ENCODE measurements at regions not wholly inside any gene's neighbourhood (a gene's known extent, or its start where the extent isn't known, plus 50 kb on each side); places are given as distances from the start of the nearest gene placed in this dataset.

DNA sequence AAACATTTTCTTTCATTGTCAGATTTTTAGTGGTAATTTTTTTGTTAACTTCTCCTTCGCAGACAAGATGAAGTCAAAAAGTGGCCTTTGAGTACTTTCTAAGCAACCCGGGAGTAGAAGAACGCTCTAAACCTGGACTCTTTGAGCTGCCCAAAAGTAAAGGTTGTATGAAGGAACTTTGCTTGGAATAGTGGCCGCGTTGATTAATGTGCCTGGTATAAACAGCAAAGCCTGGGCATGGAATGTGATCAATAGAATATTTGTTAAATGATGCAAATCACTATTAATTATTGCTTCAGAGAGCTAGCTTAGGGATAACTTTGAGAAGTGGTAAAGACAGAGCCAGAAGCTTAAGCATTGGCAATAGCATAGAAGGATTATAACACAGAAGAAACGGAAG is 475.1 kb upstream of the ANKRD30A start:
- H3K9me3 ChIP-seq (replicated peaks; ENCODE audit: insufficient read depth, low read length) = no peaks in the 10 kb centered on the region
- H3K36me3 ChIP-seq (replicated peaks; ENCODE audit: insufficient read depth, low read length) = no peaks in the 10 kb centered on the region
- H3F3A ChIP-seq (ENCODE audit: insufficient read depth, low read length) = no peaks in the 10 kb centered on the region
- no peak overlapping the region for H3K27ac ChIP-seq (ENCODE audit: low read length)
- H4K20me1 ChIP-seq (ENCODE audit: insufficient read depth, low read length) = no peaks in the 10 kb centered on the region
- H3K9ac ChIP-seq (ENCODE audit: low read length) = no peak overlapping the region
- DNase-seq = no peak
- H2AFZ ChIP-seq (ENCODE audit: low read length) = no peak overlapping the region
- H3K4me3 ChIP-seq (ENCODE audit: low read length) = no peak overlapping the region
- TF ChIP-seq, protein P1, sequence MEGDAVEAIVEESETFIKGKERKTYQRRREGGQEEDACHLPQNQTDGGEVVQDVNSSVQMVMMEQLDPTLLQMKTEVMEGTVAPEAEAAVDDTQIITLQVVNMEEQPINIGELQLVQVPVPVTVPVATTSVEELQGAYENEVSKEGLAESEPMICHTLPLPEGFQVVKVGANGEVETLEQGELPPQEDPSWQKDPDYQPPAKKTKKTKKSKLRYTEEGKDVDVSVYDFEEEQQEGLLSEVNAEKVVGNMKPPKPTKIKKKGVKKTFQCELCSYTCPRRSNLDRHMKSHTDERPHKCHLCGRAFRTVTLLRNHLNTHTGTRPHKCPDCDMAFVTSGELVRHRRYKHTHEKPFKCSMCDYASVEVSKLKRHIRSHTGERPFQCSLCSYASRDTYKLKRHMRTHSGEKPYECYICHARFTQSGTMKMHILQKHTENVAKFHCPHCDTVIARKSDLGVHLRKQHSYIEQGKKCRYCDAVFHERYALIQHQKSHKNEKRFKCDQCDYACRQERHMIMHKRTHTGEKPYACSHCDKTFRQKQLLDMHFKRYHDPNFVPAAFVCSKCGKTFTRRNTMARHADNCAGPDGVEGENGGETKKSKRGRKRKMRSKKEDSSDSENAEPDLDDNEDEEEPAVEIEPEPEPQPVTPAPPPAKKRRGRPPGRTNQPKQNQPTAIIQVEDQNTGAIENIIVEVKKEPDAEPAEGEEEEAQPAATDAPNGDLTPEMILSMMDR (IDR thresholded peaks at IDR 0.05; ENCODE audit: low read length) = no peak
- H3K9me2 ChIP-seq (replicated peaks; ENCODE audit: insufficient read depth, low read length) = no peaks in the 10 kb centered on the region
- H3K79me2 ChIP-seq (ENCODE audit: low read length) = no peaks in the 10 kb centered on the region
- H3K4me2 ChIP-seq (ENCODE audit: low read depth, low read length) = no peak overlapping the region
- H3K4me1 ChIP-seq (ENCODE audit: low read length) = no peaks in the 10 kb centered on the region
- H3K27me3 ChIP-seq (replicated peaks; ENCODE audit: insufficient read depth, low read length) = no peaks in the 10 kb centered on the region

DNA sequence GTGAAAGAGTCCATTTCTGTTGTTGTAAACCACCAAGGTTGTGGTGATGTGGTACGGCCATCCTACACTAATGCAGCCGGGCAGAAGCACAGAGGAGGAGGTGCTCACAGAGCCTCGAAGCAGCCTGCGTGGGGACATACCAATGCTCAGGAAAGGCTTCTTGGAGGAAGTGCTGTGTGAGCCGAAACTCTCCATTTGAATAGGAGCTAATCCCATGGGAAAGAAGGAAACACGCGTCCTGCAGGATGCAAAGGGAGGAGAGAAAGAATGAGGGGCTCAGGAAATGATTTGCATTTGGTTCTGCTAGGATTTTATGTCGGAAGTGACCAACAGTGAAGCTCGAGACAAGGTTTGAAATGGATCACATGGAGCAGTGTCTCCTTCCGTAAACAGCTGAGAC is 477.9 kb upstream of the ANKRD30A start:
- Histone ChIP-seq H4K20me1 (ENCODE audit: insufficient read depth, low read length) (no peaks in the 10 kb centered on the region), H3K4me1 (ENCODE audit: low read length) (no peaks in the 10 kb centered on the region), H3F3A (ENCODE audit: insufficient read depth, low read length) (no peaks in the 10 kb centered on the region), H3K27ac (ENCODE audit: low read length) (no peak overlapping the region), H2AFZ (ENCODE audit: low read length) (no peak overlapping the region), H3K79me2 (ENCODE audit: low read length) (no peaks in the 10 kb centered on the region), H3K4me2 (ENCODE audit: low read depth, low read length) (no peak overlapping the region), H3K27me3 (replicated peaks; ENCODE audit: insufficient read depth, low read length) (no peaks in the 10 kb centered on the region), H3K9me2 (replicated peaks; ENCODE audit: insufficient read depth, low read length) (no peaks in the 10 kb centered on the region), H3K4me3 (ENCODE audit: low read length) (no peak overlapping the region), H3K36me3 (replicated peaks; ENCODE audit: insufficient read depth, low read length) (no peaks in the 10 kb centered on the region), H3K9me3 (replicated peaks; ENCODE audit: insufficient read depth, low read length) (no peaks in the 10 kb centered on the region), H3K9ac (ENCODE audit: low read length) (no peak overlapping the region)
- DNase-seq = no peak
- TF ChIP-seq, protein P1 (IDR thresholded peaks at IDR 0.05; ENCODE audit: low read length) = no peak
- no peak for TF ChIP-seq EZH2phosphoT487 (IDR thresholded peaks at IDR 0.05; ENCODE audit: low read length)
- no peak for TF ChIP-seq EZH2 (optimal IDR thresholded peaks at IDR 0.05; ENCODE audit: low read depth, low read length)

DNA sequence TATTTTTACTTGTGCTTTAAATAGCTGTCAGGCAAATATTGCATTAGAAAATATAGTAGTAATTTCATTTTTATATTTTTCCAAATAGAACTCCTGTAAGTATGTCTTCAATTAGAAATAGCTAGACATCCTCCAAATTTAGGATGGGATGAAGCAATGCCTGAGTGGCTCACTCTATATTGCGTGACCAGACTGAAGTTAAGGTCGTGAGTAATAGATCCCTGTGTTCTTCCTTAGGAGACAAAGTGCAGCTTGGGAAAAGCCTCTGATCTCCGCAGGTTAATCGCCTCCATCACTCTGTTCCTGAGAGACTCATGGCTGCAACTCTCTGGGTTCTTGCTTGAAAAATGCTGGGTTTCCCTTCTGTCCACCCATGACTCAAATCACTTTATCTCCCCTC is 484.8 kb upstream of the ANKRD30A start:
- Histone ChIP-seq H3K27ac (ENCODE audit: low read length) (no peak overlapping the region), H3K27me3 (replicated peaks; ENCODE audit: insufficient read depth, low read length) (no peaks in the 10 kb centered on the region), H3F3A (ENCODE audit: insufficient read depth, low read length) (no peaks in the 10 kb centered on the region), H3K4me3 (ENCODE audit: low read length) (no peak overlapping the region), H3K9ac (ENCODE audit: low read length) (no peak overlapping the region), H4K20me1 (ENCODE audit: insufficient read depth, low read length) (no peaks in the 10 kb centered on the region), H3K36me3 (replicated peaks; ENCODE audit: insufficient read depth, low read length) (no peaks in the 10 kb centered on the region), H3K9me3 (replicated peaks; ENCODE audit: insufficient read depth, low read length) (no peaks in the 10 kb centered on the region), H3K9me2 (replicated peaks; ENCODE audit: insufficient read depth, low read length) (no peaks in the 10 kb centered on the region), H3K79me2 (ENCODE audit: low read length) (no peaks in the 10 kb centered on the region), H3K4me1 (ENCODE audit: low read length) (no peaks in the 10 kb centered on the region), H3K4me2 (ENCODE audit: low read depth, low read length) (no peak overlapping the region), H2AFZ (ENCODE audit: low read length) (no peak overlapping the region)
- DNase-seq = no peak
- TF ChIP-seq, protein P1 (IDR thresholded peaks at IDR 0.05; ENCODE audit: low read length) = no peak
- TF ChIP-seq EZH2phosphoT487 (IDR thresholded peaks at IDR 0.05; ENCODE audit: low read length) = no peak
- TF ChIP-seq EZH2 (optimal IDR thresholded peaks at IDR 0.05; ENCODE audit: low read depth, low read length) = no peak

All from MM.1S (cell line).